ENCODE measurements at regions not wholly inside any gene's neighbourhood (a gene's known extent, or its start where the extent isn't known, plus 50 kb on each side); places are given as distances from the start of the nearest gene placed in this dataset.
"Not testable (repeated sequence)": the region's sequence is repeated elsewhere in the genome, so short reads cannot be mapped to it uniquely, and the experiment has no call there.

DNA sequence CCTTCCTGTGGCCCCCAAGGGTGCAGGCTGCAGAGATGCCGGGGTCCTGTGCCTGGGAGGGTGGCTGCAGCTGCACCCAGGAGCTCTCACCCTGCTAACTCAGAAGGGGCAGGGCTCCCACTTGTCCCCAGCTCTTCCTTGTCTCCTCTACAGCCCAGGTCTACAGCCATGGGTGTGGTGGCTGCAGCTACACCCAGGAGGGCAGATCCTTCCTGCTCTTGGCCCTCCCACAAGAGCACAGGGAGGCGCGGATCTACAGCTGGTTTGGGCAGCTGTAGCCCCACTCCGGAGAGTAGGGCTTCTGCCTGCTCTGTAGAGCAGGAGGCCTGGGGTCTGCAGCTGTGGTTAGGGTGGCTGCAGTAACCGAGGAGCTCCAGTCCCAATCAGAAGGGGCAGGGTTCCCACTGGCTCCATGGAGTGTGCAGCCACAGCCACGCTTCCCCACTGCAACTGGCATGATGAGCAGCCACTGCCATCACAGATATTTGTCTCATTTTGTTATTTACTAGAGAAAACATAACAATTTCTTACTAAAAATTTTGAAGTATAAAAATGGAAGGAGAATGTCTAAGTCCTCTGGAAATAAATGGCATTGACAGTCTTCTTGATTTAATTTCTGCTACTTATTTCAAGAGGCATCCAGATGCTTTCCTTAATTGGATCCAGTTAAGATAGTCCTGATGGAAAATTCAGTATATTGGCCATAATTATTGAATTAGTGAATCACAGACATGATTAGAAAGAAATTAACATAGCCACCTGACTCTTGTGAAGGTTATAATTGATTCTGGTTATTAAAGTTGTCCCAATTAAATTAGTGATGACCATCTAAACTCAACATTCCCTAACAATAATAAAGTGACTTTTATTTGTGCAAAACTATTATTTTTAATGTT is 233.6 kb downstream of the KCNE4 start:
- Mint-ChIP-seq H3K9me3 (peaks cover 15% of the 10 kb centered on the region), H3K4me1 (no peaks in the 10 kb centered on the region), H3K4me3 (no peak overlapping the region), H3K36me3 (ENCODE audit: low read depth) (peaks cover 2% of the 10 kb centered on the region), H3K27ac (ENCODE audit: unreplicated experiment) (no peak overlapping the region), H3K27me3 (ENCODE audit: low read depth) (peaks cover 4% of the 10 kb centered on the region)
- DNase-seq (ENCODE audit: low read depth, low spot score), result no peak
- TF ChIP-seq, protein P1, sequence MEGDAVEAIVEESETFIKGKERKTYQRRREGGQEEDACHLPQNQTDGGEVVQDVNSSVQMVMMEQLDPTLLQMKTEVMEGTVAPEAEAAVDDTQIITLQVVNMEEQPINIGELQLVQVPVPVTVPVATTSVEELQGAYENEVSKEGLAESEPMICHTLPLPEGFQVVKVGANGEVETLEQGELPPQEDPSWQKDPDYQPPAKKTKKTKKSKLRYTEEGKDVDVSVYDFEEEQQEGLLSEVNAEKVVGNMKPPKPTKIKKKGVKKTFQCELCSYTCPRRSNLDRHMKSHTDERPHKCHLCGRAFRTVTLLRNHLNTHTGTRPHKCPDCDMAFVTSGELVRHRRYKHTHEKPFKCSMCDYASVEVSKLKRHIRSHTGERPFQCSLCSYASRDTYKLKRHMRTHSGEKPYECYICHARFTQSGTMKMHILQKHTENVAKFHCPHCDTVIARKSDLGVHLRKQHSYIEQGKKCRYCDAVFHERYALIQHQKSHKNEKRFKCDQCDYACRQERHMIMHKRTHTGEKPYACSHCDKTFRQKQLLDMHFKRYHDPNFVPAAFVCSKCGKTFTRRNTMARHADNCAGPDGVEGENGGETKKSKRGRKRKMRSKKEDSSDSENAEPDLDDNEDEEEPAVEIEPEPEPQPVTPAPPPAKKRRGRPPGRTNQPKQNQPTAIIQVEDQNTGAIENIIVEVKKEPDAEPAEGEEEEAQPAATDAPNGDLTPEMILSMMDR (conservative IDR thresholded peaks at IDR 0.05), result no peak

DNA sequence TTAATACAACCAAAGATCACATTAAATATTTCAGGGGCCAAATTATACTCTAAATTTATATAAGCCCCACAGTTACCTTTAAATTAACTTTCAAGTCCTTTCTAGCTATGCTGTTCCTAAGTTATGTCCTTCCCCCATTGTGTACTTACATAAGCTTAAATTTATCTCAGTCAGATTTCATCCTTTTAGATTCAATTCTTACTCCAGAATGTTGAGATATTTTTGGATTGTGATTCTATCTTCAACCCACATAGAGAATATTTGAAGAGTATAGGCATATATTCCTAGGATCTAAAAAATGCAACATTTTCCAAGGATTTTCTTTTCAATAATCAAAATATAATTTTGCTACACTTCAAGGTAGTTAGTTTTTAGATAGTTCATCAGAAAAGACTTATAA is 242.8 kb downstream of the KCNE4 start:
- Mint-ChIP-seq H3K4me1 (no peaks in the 10 kb centered on the region), H3K36me3 (ENCODE audit: low read depth) (peaks cover 8% of the 10 kb centered on the region), H3K27me3 (ENCODE audit: low read depth) (peaks cover 6% of the 10 kb centered on the region), H3K27ac (ENCODE audit: unreplicated experiment) (no peak overlapping the region), H3K9me3 (peaks cover 12% of the 10 kb centered on the region), H3K4me3 (no peak overlapping the region)
- TF ChIP-seq, protein P1 (conservative IDR thresholded peaks at IDR 0.05), result no peak
- DNase-seq (ENCODE audit: low read depth, low spot score), result no peak

DNA sequence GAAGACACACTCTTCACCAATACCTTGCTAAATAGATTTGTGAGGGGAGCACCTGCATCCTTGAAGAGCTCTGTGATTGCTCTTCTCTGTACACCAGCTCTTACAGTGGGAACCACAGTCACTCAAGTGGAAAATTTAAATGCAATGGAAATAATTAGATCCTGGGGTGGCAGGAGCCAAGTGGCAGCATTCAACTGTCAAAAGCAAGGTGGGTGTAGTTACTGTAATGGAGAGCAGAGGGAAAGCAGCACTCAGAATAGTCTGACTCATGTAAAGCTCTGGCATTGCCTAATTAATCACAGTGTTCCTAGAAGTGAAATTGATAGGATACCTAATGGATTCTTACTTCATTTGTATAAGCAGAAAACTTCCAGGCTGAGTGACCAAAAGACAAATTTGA is 245.8 kb downstream of the KCNE4 start:
- H3K27ac Mint-ChIP-seq (ENCODE audit: unreplicated experiment), result no peak overlapping the region
- DNase-seq (ENCODE audit: low read depth, low spot score), result no peak
- peaks cover 5% of the 10 kb centered on the region for H3K9me3 Mint-ChIP-seq
- TF ChIP-seq, protein P1 (conservative IDR thresholded peaks at IDR 0.05), result no peak
- no peaks in the 10 kb centered on the region for H3K4me1 Mint-ChIP-seq
- no peak overlapping the region for H3K4me3 Mint-ChIP-seq
- H3K36me3 Mint-ChIP-seq (ENCODE audit: low read depth), result no peaks in the 10 kb centered on the region
- H3K27me3 Mint-ChIP-seq (ENCODE audit: low read depth), result no peaks in the 10 kb centered on the region

DNA sequence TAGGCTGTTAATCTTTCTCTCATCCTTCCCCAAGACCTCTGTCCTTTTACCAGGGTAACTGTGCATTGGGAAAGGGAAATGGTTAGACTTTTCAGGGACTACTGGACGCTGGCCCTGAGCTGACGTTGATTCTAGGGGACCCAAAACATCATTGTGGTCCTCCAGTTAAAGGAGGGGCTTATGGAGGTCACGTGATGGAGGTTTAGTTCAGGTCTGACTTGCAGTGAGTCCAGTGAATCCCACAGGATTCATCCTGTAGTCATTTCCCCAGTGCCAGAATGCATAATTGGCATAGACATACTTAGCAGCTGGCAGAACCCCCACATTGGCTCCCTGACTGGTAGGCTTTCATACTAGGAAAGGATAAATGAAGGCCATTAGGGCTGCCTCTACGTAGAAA is 246.3 kb downstream of the KCNE4 start:
- not testable (repeated sequence) for H3K36me3 Mint-ChIP-seq (ENCODE audit: low read depth); H3K4me1 Mint-ChIP-seq; H3K9me3 Mint-ChIP-seq; H3K27ac Mint-ChIP-seq (ENCODE audit: unreplicated experiment); DNase-seq (ENCODE audit: low read depth, low spot score); H3K27me3 Mint-ChIP-seq (ENCODE audit: low read depth); H3K4me3 Mint-ChIP-seq

DNA sequence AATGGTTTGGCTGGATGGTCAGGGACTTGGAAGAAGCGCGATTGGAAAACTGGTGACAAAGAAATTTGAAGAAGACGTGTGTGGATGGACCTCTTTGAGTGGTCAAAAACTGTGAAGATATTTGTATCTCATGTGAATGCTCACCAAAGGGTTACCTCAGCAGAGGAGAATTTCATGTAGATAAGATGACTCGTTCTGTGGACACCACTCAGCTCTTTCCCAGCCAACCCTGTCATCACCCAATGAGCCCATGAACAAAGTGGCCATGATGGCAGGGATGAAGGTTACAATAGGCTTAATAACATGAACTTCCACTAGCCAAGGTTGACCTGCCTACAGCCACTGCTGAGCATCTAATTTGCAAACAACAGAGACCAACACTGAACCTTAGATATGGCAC is 248.3 kb downstream of the KCNE4 start:
- no peak for DNase-seq (ENCODE audit: low read depth, low spot score)
- no peak overlapping the region for H3K4me3 Mint-ChIP-seq
- H3K4me1 Mint-ChIP-seq, result no peaks in the 10 kb centered on the region
- H3K27me3 Mint-ChIP-seq (ENCODE audit: low read depth), result no peaks in the 10 kb centered on the region
- no peaks in the 10 kb centered on the region for H3K36me3 Mint-ChIP-seq (ENCODE audit: low read depth)
- no peak overlapping the region for H3K27ac Mint-ChIP-seq (ENCODE audit: unreplicated experiment)
- TF ChIP-seq, protein P1 (conservative IDR thresholded peaks at IDR 0.05), result no peak
- peaks cover 5% of the 10 kb centered on the region for H3K9me3 Mint-ChIP-seq

DNA sequence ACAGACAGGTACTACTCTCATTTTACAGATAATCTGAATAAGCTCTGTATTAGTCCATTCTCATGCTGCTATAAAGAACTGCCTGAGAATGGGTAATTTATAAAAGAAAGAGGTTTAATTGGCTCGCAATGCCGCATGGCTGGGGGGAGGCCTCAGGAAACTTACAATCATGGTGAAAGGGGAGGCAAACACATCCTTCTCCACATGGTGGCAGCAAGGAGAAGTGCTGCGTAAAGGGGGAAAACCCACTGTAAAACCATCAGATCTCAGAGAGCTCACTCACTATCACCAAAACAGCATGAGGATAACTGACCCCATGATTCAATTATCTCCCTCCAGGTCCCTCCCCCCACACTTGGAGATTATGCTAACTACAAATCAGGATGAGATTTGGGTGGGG is 254.4 kb downstream of the KCNE4 start:
- H3K27ac Mint-ChIP-seq (ENCODE audit: unreplicated experiment), result no peak overlapping the region
- no peaks in the 10 kb centered on the region for H3K27me3 Mint-ChIP-seq (ENCODE audit: low read depth)
- H3K4me1 Mint-ChIP-seq, result no peaks in the 10 kb centered on the region
- no peak overlapping the region for H3K4me3 Mint-ChIP-seq
- H3K36me3 Mint-ChIP-seq (ENCODE audit: low read depth), result no peaks in the 10 kb centered on the region
- peaks cover 2% of the 10 kb centered on the region for H3K9me3 Mint-ChIP-seq
- TF ChIP-seq, protein P1 (conservative IDR thresholded peaks at IDR 0.05), result peak; percentile 55
- no peak for DNase-seq (ENCODE audit: low read depth, low spot score)

All from neural crest cell (in vitro differentiated cells).